NT2/D1 (cell line): ENCODE measurements at regions not wholly inside any gene's neighbourhood (a gene's known extent, or its start where the extent isn't known, plus 50 kb on each side); places are given as distances from the start of the nearest gene placed in this dataset.

Experiments
- SUZ12 ChIP-seq: IDR thresholded peaks from 2 replicates; pipeline ENCODE4 v1.6.1; 2011; ENCODE audit not compliant: insufficient read length, insufficient read depth; ENCODE audit errors: extremely low read depth
- YY1 ChIP-seq: IDR thresholded peaks from 2 replicates; pipeline ENCODE4 v1.6.1; 2011; ENCODE audit not compliant: insufficient read length, insufficient read depth

DNA sequence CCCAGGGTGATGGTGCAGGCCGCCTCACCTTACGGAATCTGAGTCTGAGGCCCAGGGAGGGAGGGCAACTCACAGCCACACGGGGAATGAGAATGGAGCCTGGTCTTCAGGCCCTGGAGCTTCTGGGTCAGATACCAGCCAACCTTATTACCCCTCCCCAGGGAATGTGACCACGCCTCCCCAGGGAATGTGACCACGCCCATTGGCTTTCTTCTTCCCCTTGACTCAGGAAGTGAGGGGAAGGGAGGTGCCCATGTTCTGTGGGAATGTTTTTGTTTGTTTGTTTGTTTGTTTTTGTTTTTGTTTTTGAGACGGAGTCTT lies 57.5 kb upstream of the RBFOX2 start:
- TF ChIP-seq SUZ12 (no peak), YY1 (no peak)
